RWPE2 (cell line): ENCODE measurements at regions not wholly inside any gene's neighbourhood (a gene's known extent, or its start where the extent isn't known, plus 50 kb on each side); places are given as distances from the start of the nearest gene placed in this dataset.

ENCODE experiments used
- ATAC-seq: fragments of 200-7000 bp; cut with Tn5 transposase; 3 replicates; pipeline ENCODE4 v1.9.1; 2021; ENCODE audit warnings: low read depth
- DNase-seq: peaks from one replicate; pipeline ENCODE4 v3.0.0-alpha.2; 2020; ENCODE audit warnings: low spot score
- H3K27ac ChIP-seq: fragments of 450-650 bp; 2 replicates; pipeline ENCODE4 v1.5.1; 2017; ENCODE audit warnings: mild to moderate bottlenecking; ENCODE audit not compliant: poor library complexity, severe bottlenecking
- H3K27me3 ChIP-seq: fragments of 250-450 bp; sonication (Bioruptor Pico); 2 replicates; pipeline ENCODE4 v1.5.1; 2021; ENCODE audit warnings: mild to moderate bottlenecking, moderate library complexity; ENCODE audit not compliant: insufficient read depth, poor library complexity, severe bottlenecking
- H3K36me3 ChIP-seq: fragments of 250-450 bp; sonication (Bioruptor Pico); 2 replicates; pipeline ENCODE4 v1.5.1; 2020; ENCODE audit warnings: low read depth, mild to moderate bottlenecking, moderate library complexity
- H3K4me1 ChIP-seq: fragments of 250-450 bp; sonication (Bioruptor Pico); 2 replicates; pipeline ENCODE4 v1.5.1; 2021; ENCODE audit warnings: mild to moderate bottlenecking, moderate library complexity; ENCODE audit not compliant: insufficient read depth, poor library complexity, severe bottlenecking
- H3K4me3 ChIP-seq: fragments of 250-450 bp; sonication (Bioruptor Pico); 2 replicates; pipeline ENCODE4 v1.5.1; 2021; ENCODE audit warnings: mild to moderate bottlenecking, moderate library complexity; ENCODE audit not compliant: severe bottlenecking
- H3K9me3 ChIP-seq: fragments of 250-450 bp; sonication (Bioruptor Pico); 2 replicates; pipeline ENCODE4 v1.5.1; 2021; ENCODE audit warnings: mild to moderate bottlenecking, moderate library complexity; ENCODE audit not compliant: severe bottlenecking
- CTCF ChIP-seq: fragments of 450-650 bp; IDR thresholded peaks from one replicate; pipeline ENCODE4 v1.5.1; 2017; ENCODE audit warnings: mild to moderate bottlenecking, moderate library complexity; ENCODE audit not compliant: poor library complexity, severe bottlenecking

- H3K27ac ChIP-seq, result no peak overlapping the region
- ATAC-seq (no peak), DNase-seq (no peak)
- no peaks in the 10 kb centered on the region for H3K4me1 ChIP-seq
- no peak for TF ChIP-seq CTCF
- H3K4me3 ChIP-seq, result no peak overlapping the region
- no peaks in the 10 kb centered on the region for H3K27me3 ChIP-seq
- H3K36me3 ChIP-seq, result no peaks in the 10 kb centered on the region
- H3K9me3 ChIP-seq, result no peaks in the 10 kb centered on the region
These were observed 494.6 kb upstream of the RUNX1 start for GRCh38 chr21:35543746-35544145.

GRCh38 chr21:35540950-35541638, 492.0 kb upstream of the RUNX1 start:
- DNase-seq (no peak), ATAC-seq (no peak)
- H3K4me1 ChIP-seq, result no peaks in the 10 kb centered on the region
- no peak for TF ChIP-seq CTCF
- no peak overlapping the region for H3K27ac ChIP-seq
- H3K27me3 ChIP-seq, result no peaks in the 10 kb centered on the region
- no peaks in the 10 kb centered on the region for H3K36me3 ChIP-seq
- no peak overlapping the region for H3K4me3 ChIP-seq
- H3K9me3 ChIP-seq, result no peaks in the 10 kb centered on the region

- H3K9me3 ChIP-seq, result no peaks in the 10 kb centered on the region
- ATAC-seq, result no peak
- TF ChIP-seq CTCF, result no peak
These were observed 489.3 kb upstream of the RUNX1 start for GRCh38 chr21:35538386-35538785.

GRCh38 chr21:35537604-35538003, 488.5 kb upstream of the RUNX1 start:
- Histone ChIP-seq H3K9me3 (no peaks in the 10 kb centered on the region), H3K36me3 (no peaks in the 10 kb centered on the region), H3K27ac (no peak overlapping the region), H3K27me3 (no peaks in the 10 kb centered on the region), H3K4me1 (no peaks in the 10 kb centered on the region), H3K4me3 (no peak overlapping the region)
- TF ChIP-seq CTCF, result no peak
- DNase-seq (no peak), ATAC-seq (no peak)

More at GRCh38 chr21:35538386-35538785, 489.3 kb upstream of the RUNX1 start:
- Histone ChIP-seq H3K27me3 (no peaks in the 10 kb centered on the region), H3K4me1 (no peaks in the 10 kb centered on the region), H3K36me3 (no peaks in the 10 kb centered on the region), H3K4me3 (no peak overlapping the region), H3K27ac (no peak overlapping the region)
- DNase-seq, result no peak

GRCh38 chr21:35533893-35534292, 484.8 kb upstream of the RUNX1 start:
- H3K27me3 ChIP-seq, result no peaks in the 10 kb centered on the region
- ATAC-seq (no peak), DNase-seq (no peak)
- TF ChIP-seq CTCF, result no peak
- H3K4me3 ChIP-seq, result no peak overlapping the region
- H3K9me3 ChIP-seq, result no peaks in the 10 kb centered on the region
- no peak overlapping the region for H3K27ac ChIP-seq
- H3K4me1 ChIP-seq, result no peaks in the 10 kb centered on the region
- H3K36me3 ChIP-seq, result no peaks in the 10 kb centered on the region
